Mucosa of rectum (tissue), 2 donors: ENCODE measurements at regions not wholly inside any gene's neighbourhood (a gene's known extent, or its start where the extent isn't known, plus 50 kb on each side); places are given as distances from the start of the nearest gene placed in this dataset.

Experiments
- H3K27ac ChIP-seq, 2 donors: one replicate each; pipeline ENCODE4 v1.7.0; 2013; ENCODE audit warnings: inconsistent platforms in 2 of 2, low read depth in 2 of 2, low read length in 2 of 2
- H3K27me3 ChIP-seq, 2 donors: one replicate each; pipeline ENCODE4 v1.7.0; 2013; ENCODE audit warnings: low read length in 2 of 2; ENCODE audit not compliant: control insufficient read depth in 2 of 2, insufficient read depth in 2 of 2
- H3K36me3 ChIP-seq, 2 donors: one replicate each; pipeline ENCODE4 v1.7.0; 2013; ENCODE audit warnings: low read length in 2 of 2; ENCODE audit not compliant: control insufficient read depth in 2 of 2, insufficient read depth in 2 of 2
- H3K4me1 ChIP-seq, 2 donors: one replicate each; pipeline ENCODE4 v1.7.0; 2013; ENCODE audit warnings: low read length in 2 of 2, mild to moderate bottlenecking in 1 of 2; ENCODE audit not compliant: control insufficient read depth in 2 of 2, insufficient read depth in 2 of 2
- H3K4me3 ChIP-seq, 2 donors: one replicate each; pipeline ENCODE4 v1.7.0; 2013; ENCODE audit warnings: low read length in 2 of 2
- H3K9ac ChIP-seq, 2 donors: one replicate each; pipeline ENCODE4 v1.7.0; 2013; ENCODE audit warnings: low read length in 2 of 2, low read depth in 1 of 2, mild to moderate bottlenecking in 1 of 2
- H3K9me3 ChIP-seq, 2 donors: one replicate each; pipeline ENCODE4 v1.7.0; 2013; ENCODE audit warnings: low read length in 2 of 2; ENCODE audit not compliant: control insufficient read depth in 2 of 2
- donor health status: healthy.
- donor health status: Normal muscosa, but diverticular disease.

DNA sequence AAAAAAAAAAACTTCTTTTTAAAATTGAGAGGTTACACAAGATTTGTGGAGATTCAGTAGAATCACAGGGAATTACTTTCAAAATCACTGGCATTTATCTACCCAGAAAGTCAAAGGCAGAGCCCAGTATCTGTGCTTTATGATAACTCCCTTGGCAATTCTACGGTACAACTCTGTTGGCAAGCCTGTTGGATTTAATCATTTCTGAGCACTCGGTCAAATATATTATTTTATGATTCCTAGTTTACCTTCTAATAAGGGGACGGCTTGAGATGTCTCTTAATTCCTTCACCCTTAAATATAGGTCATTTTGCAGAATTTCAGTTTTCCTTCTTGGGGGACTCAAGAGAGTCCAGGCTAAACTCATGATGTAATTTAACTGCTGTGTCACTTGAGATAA is 987.6 kb downstream of the EFNB2 start:
- Histone ChIP-seq H3K27me3 (no peaks in the 10 kb centered on the region), H3K4me1 (no peaks in the 10 kb centered on the region), H3K4me3 (no peak overlapping the region), H3K9ac (no peak overlapping the region), H3K27ac (no peak overlapping the region), H3K36me3 (no peaks in the 10 kb centered on the region), H3K9me3 (no peaks in the 10 kb centered on the region)

DNA sequence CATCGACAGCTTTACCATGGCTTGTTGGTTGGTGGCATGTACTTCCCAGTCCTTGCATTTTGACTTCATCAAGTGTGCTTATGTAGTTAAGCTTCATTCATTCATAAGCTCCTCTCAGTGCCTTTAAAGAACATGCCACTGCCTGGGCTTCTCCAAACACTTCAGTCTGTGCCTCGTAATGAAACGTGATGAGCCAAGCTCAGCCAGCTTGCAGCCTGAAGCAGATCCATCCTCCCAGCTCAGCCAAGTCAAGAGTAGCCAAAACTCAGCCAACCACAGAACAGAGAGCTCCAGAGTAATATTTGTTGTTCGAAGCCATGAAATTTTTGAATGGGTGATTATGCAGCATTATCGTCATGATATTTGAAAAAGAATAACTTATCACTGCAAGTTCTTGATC is 989.7 kb downstream of the EFNB2 start:
- Histone ChIP-seq H3K4me1 (no peaks in the 10 kb centered on the region), H3K36me3 (no peaks in the 10 kb centered on the region), H3K9me3 (no peaks in the 10 kb centered on the region), H3K27me3 (no peaks in the 10 kb centered on the region), H3K27ac (no peak overlapping the region), H3K4me3 (no peak overlapping the region), H3K9ac (no peak overlapping the region)

DNA sequence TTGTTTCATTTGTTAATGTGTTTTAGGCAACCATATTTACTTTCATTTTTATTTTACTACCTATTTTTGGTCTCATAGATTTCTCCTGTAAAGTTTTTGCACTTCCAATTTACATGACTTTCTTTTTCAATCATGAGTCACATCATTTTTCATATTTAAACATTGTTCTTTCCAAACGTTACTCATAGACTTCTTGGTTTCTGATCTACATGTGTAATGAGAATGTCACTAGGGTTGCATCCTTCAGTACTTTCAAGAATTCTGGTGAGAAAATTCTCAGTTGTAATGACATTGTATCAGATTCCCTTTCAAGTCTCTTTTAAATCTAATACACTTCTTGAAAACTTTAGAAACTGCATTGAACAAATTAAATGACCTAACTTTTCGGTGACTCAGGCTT is 991.7 kb downstream of the EFNB2 start:
- no peak overlapping the region for H3K27ac ChIP-seq
- H3K9ac ChIP-seq = no peak overlapping the region
- no peak overlapping the region for H3K4me3 ChIP-seq
- no peaks in the 10 kb centered on the region for H3K4me1 ChIP-seq
- H3K27me3 ChIP-seq = no peaks in the 10 kb centered on the region
- H3K9me3 ChIP-seq = no peaks in the 10 kb centered on the region
- no peaks in the 10 kb centered on the region for H3K36me3 ChIP-seq

DNA sequence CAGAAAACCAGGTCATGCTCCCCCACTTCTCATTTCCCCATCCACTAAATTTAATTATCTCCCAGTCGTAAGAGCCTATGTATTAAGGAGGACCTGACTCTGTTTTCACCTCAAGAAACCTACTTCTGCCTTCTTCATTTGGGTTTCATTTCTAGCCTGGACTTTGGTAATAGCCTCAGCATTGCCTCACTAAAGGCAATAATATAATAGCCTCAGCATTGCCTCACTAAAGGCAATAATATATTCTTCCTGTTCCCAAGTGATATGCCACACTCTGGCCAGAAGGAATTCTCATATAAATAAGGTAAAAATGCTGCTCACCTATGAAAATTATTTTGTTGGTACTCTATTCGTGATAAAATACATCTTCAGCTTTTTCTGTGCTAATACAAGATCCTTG is 993.9 kb downstream of the EFNB2 start:
- Histone ChIP-seq H3K4me1 (no peaks in the 10 kb centered on the region), H3K9ac (no peak overlapping the region), H3K27me3 (no peaks in the 10 kb centered on the region), H3K36me3 (no peaks in the 10 kb centered on the region), H3K27ac (no peak overlapping the region), H3K9me3 (no peaks in the 10 kb centered on the region), H3K4me3 (no peak overlapping the region)

DNA sequence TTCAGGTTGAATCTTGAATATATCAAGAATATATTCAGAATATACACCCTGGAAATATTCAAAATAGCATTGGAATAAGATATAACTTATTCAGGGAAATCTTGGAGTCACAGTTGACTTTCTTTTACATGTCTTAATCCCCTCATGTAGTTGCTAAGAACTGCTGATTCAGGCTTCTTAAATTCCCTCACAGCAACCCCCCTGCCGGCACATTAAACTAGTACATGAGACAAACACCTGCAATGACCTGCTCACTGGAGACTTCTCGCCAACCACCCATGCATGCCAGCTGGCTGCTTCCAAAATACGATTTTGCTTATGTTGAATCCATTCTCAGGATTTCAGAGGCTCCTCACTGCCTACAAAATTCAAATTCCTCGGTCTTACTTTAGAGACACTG is 997.1 kb downstream of the EFNB2 start:
- Histone ChIP-seq H3K27ac (no peak overlapping the region), H3K36me3 (no peaks in the 10 kb centered on the region), H3K9ac (no peak overlapping the region), H3K4me3 (no peak overlapping the region), H3K4me1 (no peaks in the 10 kb centered on the region), H3K27me3 (no peaks in the 10 kb centered on the region), H3K9me3 (no peaks in the 10 kb centered on the region)

DNA sequence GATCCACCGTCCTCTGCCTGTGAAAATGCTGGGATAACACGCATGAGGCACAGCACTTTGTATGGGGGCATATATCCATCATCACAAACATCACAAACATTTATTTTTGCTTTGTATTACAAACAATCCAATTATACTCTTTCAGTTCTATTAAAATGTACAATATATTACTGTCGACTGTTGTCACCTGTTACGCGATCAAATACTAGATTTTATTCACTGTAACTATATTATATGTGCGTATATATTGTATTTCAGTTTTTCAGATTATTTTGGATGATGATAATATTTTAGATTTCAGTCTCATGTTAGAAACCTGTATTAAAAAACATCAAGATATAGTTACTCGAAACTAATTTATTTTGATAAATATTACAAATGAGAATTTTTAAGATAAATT is 998.3 kb downstream of the EFNB2 start:
- H3K36me3 ChIP-seq = no peaks in the 10 kb centered on the region
- no peaks in the 10 kb centered on the region for H3K27me3 ChIP-seq
- H3K9me3 ChIP-seq = no peaks in the 10 kb centered on the region
- no peak overlapping the region for H3K27ac ChIP-seq
- no peak overlapping the region for H3K9ac ChIP-seq
- H3K4me3 ChIP-seq = no peak overlapping the region
- H3K4me1 ChIP-seq = no peaks in the 10 kb centered on the region

DNA sequence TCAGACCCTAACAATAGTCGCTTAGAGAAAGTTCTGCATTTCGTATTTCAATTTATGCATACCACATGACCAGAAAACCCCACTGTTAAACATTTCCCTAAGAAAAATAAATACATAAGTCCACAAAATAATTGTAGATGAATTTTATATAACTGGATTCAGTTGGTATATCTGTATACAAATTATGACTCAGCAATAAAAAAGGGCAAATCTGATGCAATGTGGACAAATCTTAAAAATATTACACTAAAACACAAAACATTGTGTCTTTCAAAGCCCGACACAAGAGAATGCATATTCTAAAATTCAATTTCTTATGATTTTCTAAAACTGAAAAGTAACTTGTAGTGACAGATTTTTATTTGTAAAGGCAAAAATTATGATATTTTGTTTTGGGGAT is 1005.0 kb downstream of the EFNB2 start:
- Histone ChIP-seq H3K27ac (no peak overlapping the region), H3K4me3 (no peak overlapping the region), H3K4me1 (no peaks in the 10 kb centered on the region), H3K9ac (no peak overlapping the region), H3K27me3 (no peaks in the 10 kb centered on the region), H3K9me3 (no peaks in the 10 kb centered on the region), H3K36me3 (no peaks in the 10 kb centered on the region)

DNA sequence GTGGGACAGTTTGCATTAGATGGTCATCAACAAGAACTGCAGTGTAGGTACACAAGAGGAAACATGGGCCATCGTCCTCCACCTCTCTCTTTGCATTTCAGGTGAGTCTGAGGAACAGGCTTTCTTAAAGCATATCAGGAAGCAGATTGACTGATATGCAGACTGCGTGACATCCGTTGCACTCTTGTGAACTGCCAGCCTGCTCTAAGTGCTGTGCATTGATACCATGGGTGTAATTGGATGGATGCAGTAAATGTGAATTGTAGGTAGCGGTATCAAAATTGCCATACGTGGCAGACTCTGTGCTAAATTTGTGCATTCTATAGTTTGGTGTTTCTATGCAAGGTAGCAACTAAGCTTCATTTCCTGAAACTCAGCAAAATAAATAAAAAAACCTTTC is 1008.3 kb downstream of the EFNB2 start:
- no peaks in the 10 kb centered on the region for H3K4me1 ChIP-seq
- H3K9me3 ChIP-seq = no peaks in the 10 kb centered on the region
- no peaks in the 10 kb centered on the region for H3K27me3 ChIP-seq
- H3K36me3 ChIP-seq = no peaks in the 10 kb centered on the region
- H3K9ac ChIP-seq = no peak overlapping the region
- no peak overlapping the region for H3K4me3 ChIP-seq
- H3K27ac ChIP-seq = no peak overlapping the region

DNA sequence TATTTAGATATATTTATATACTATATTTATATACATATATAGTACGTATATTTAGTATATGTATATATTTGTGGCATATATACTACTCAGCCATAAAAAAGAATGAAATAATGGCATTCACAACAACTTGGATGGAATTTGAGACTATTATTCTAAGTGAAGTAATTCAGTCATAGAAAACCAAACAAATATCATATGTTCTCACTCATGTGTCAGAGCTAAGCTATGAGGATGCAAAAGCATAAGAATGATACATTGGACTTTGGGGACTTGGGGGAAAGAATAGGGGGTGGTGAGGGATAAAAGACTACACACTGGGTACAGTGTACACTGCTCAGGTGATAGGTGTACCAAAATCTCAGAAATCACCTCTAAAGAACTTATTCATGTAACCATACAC is 1015.7 kb downstream of the EFNB2 start:
- Histone ChIP-seq H3K27me3 (no peaks in the 10 kb centered on the region), H3K9ac (no peak overlapping the region), H3K9me3 (no peaks in the 10 kb centered on the region), H3K4me3 (no peak overlapping the region), H3K36me3 (no peaks in the 10 kb centered on the region), H3K4me1 (no peaks in the 10 kb centered on the region), H3K27ac (no peak overlapping the region)

DNA sequence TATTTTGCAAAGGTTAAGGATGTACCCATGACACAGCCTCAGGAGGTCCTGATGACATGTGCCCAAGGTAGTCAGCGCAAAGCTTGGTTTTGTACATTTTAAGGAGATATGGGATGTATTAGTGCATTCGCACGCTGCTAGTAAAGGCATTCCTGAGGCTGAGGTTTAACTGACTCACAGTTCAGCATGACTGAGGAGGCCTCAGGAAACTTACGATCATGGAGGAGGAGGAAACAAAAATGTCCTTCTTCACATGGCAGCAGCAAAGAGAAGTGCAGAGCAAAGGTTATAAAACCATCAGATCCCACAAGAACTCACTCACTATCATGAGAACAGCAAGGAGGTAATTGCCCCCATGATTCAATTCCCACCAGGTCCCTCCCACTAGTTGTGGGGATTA is 1017.4 kb downstream of the EFNB2 start:
- Histone ChIP-seq H3K4me1 (no peaks in the 10 kb centered on the region), H3K9me3 (no peaks in the 10 kb centered on the region), H3K36me3 (no peaks in the 10 kb centered on the region), H3K4me3 (no peak overlapping the region), H3K27ac (no peak overlapping the region), H3K9ac (no peak overlapping the region), H3K27me3 (no peaks in the 10 kb centered on the region)

DNA sequence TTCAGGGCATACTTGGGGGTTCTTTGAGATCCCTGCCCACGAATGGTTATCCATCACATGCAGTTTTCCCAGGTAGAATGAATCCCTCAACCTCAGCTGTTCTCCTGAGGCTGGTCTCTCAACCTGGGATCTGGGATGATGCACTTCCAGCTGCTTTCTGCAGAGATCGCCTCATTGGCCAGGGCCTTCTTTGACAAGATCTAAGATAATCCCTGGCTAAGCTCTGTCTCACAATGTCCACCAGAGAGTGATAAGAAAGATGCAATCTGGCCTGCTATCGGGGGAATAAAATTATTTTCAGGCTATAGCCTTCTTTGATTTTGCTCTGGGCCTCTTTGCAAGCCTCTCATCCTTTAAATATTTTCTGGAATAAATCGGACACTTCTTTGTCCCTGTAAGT is 1021.1 kb downstream of the EFNB2 start:
- H3K4me1 ChIP-seq = no peaks in the 10 kb centered on the region
- no peak overlapping the region for H3K4me3 ChIP-seq
- H3K9ac ChIP-seq = no peak overlapping the region
- H3K27ac ChIP-seq = no peak overlapping the region
- H3K9me3 ChIP-seq = no peaks in the 10 kb centered on the region
- H3K27me3 ChIP-seq = no peaks in the 10 kb centered on the region
- H3K36me3 ChIP-seq = no peaks in the 10 kb centered on the region
